SK-N-SH treated with all-trans-retinoic acid at 6 μM for 48 hours (cell line): ENCODE measurements at regions not wholly inside any gene's neighbourhood (a gene's known extent, or its start where the extent isn't known, plus 50 kb on each side); places are given as distances from the start of the nearest gene placed in this dataset.

Source experiments
- ARNTL ChIP-seq: fragments of 450-650 bp; formaldehyde crosslinking; IDR thresholded peaks from 2 replicates; pipeline ENCODE4 v1.5.0; 2020; ENCODE audit warnings: low read depth, mild to moderate bottlenecking, moderate library complexity, borderline replicate concordance
- OSR1 ChIP-seq: fragments of 250-450 bp; sonication (Bioruptor Pico); IDR thresholded peaks from 2 replicates; pipeline ENCODE4 v1.8.0; 2022; ENCODE audit warnings: moderate library complexity, mild to moderate bottlenecking, inconsistent platforms
- PPARA ChIP-seq: fragments of 250-450 bp; sonication (Bioruptor Pico); IDR thresholded peaks from 2 replicates; pipeline ENCODE4 v1.5.0; 2020; ENCODE audit warnings: mild to moderate bottlenecking, borderline replicate concordance
- ZFP30 ChIP-seq: fragments of 450-650 bp; formaldehyde crosslinking; IDR thresholded peaks from 2 replicates; pipeline ENCODE4 v1.5.0; 2022; ENCODE audit warnings: mild to moderate bottlenecking, moderate library complexity
- TF ChIP-seq, protein P1 (sequence below): fragments of 250-450 bp; sonication (Bioruptor Pico); IDR thresholded peaks from 2 replicates; pipeline ENCODE4 v1.8.0; 2020; ENCODE audit warnings: mild to moderate bottlenecking, moderate library complexity, borderline replicate concordance
- TF ChIP-seq, protein P2 (sequence below): fragments of 250-450 bp; sonication (Bioruptor Pico); IDR thresholded peaks from 2 replicates; pipeline ENCODE4 v1.5.1; 2020; ENCODE audit warnings: low read depth, mild to moderate bottlenecking, moderate library complexity

DNA sequence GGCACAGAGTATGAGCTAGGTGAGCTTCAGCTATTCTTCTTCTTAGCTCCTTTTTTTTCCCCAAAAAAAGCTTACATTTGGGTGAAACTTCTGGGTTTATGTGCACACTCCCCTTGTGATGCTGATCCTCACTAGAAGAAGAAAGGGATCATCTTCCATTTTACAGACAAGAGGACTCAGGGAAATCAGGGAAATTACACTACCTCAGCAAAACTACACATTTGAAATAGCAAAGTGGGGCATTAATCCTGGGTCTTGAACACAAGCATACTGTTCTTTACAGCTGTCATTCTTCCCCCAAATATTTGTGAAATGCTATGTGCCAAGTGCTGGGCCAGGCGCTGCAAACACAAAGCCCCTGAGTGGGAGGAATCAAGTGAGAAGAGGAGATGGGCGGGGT lies 68.6 kb upstream of the NFIL3 start:
- no peak for TF ChIP-seq ZFP30
- no peak for TF ChIP-seq ARNTL (CRISPR knock-in tag)
- TF ChIP-seq, protein P1, sequence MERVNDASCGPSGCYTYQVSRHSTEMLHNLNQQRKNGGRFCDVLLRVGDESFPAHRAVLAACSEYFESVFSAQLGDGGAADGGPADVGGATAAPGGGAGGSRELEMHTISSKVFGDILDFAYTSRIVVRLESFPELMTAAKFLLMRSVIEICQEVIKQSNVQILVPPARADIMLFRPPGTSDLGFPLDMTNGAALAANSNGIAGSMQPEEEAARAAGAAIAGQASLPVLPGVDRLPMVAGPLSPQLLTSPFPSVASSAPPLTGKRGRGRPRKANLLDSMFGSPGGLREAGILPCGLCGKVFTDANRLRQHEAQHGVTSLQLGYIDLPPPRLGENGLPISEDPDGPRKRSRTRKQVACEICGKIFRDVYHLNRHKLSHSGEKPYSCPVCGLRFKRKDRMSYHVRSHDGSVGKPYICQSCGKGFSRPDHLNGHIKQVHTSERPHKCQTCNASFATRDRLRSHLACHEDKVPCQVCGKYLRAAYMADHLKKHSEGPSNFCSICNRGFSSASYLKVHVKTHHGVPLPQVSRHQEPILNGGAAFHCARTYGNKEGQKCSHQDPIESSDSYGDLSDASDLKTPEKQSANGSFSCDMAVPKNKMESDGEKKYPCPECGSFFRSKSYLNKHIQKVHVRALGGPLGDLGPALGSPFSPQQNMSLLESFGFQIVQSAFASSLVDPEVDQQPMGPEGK (CRISPR knock-in tag), result no peak
- TF ChIP-seq OSR1 (CRISPR knock-in tag), result no peak
- TF ChIP-seq PPARA (CRISPR knock-in tag), result no peak
- TF ChIP-seq, protein P2, sequence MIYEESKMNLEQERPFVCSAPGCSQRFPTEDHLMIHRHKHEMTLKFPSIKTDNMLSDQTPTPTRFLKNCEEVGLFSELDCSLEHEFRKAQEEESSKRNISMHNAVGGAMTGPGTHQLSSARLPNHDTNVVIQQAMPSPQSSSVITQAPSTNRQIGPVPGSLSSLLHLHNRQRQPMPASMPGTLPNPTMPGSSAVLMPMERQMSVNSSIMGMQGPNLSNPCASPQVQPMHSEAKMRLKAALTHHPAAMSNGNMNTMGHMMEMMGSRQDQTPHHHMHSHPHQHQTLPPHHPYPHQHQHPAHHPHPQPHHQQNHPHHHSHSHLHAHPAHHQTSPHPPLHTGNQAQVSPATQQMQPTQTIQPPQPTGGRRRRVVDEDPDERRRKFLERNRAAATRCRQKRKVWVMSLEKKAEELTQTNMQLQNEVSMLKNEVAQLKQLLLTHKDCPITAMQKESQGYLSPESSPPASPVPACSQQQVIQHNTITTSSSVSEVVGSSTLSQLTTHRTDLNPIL, result no peak
